MM.1S (cell line): ENCODE measurements at regions not wholly inside any gene's neighbourhood (a gene's known extent, or its start where the extent isn't known, plus 50 kb on each side); places are given as distances from the start of the nearest gene placed in this dataset.

Experiments
- EZH2phosphoT487 ChIP-seq: fragments of 300-600 bp; sonication (generic); IDR thresholded peaks from 2 replicates; pipeline ENCODE4 v1.6.1; 2018; ENCODE audit warnings: antibody characterized with exemption, low read length
- TF ChIP-seq, protein P1 (sequence below): fragments of 300-600 bp; sonication (generic); IDR thresholded peaks from 2 replicates; pipeline ENCODE4 v1.5.1; 2016; ENCODE audit warnings: antibody characterized with exemption, low read length, mixed read lengths

GRCh38 chr15:34657469-34658127 is 74.1 kb upstream of the GOLGA8B start:
- TF ChIP-seq, protein P1, sequence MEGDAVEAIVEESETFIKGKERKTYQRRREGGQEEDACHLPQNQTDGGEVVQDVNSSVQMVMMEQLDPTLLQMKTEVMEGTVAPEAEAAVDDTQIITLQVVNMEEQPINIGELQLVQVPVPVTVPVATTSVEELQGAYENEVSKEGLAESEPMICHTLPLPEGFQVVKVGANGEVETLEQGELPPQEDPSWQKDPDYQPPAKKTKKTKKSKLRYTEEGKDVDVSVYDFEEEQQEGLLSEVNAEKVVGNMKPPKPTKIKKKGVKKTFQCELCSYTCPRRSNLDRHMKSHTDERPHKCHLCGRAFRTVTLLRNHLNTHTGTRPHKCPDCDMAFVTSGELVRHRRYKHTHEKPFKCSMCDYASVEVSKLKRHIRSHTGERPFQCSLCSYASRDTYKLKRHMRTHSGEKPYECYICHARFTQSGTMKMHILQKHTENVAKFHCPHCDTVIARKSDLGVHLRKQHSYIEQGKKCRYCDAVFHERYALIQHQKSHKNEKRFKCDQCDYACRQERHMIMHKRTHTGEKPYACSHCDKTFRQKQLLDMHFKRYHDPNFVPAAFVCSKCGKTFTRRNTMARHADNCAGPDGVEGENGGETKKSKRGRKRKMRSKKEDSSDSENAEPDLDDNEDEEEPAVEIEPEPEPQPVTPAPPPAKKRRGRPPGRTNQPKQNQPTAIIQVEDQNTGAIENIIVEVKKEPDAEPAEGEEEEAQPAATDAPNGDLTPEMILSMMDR = no peak
- TF ChIP-seq EZH2phosphoT487 = no peak
